Breast epithelium (tissue), 3 donors: ENCODE measurements at regions not wholly inside any gene's neighbourhood (a gene's known extent, or its start where the extent isn't known, plus 50 kb on each side); places are given as distances from the start of the nearest gene placed in this dataset.

Source experiments
- POLR2A ChIP-seq: fragments of 450-650 bp; IDR thresholded peaks from one replicate; pipeline ENCODE4 v1.6.1; 2016; ENCODE audit warnings: antibody characterized with exemption, mild to moderate bottlenecking, moderate library complexity
- POLR2AphosphoS5 ChIP-seq, 3 donors: sonication (generic); formaldehyde crosslinking; IDR thresholded peaks; one replicate each; pipeline ENCODE4 v1.6.1; 2017; ENCODE audit warnings: antibody characterized with exemption in 3 of 3

GRCh38 chr2:16425462-16426336, 239.9 kb downstream of the CYRIA start:
- no peak for TF ChIP-seq POLR2A
- TF ChIP-seq POLR2AphosphoS5 (IDR thresholded peaks at IDR 0.05) = no peak
